K562 (cell line): ENCODE measurements at regions not wholly inside any gene's neighbourhood (a gene's known extent, or its start where the extent isn't known, plus 50 kb on each side); places are given as distances from the start of the nearest gene placed in this dataset.

ENCODE experiments used
- ATAC-seq: fragments of 200-7000 bp; cut with Tn5 transposase; 3 replicates; pipeline ENCODE4 v1.9.1; 2020; ENCODE audit warnings: moderate library complexity
- BruUV-seq: library from RNA; stranded (reverse); fragments of 400-500 nt; replicated peaks from 2 replicates; lab custom pipeline; 2021; lab: Mats Ljungman, UMichigan
- CTCF ChIA-PET: fragments of 300-600 bp; formaldehyde crosslinking; extraction: SDS; loops from one replicate; lab custom pipeline; 2021; ENCODE audit warnings: low intra/inter-chr PET ratio; lab: Yijun Ruan, JAX
- POLR2A ChIA-PET: fragments of 300-600, 350-650 bp; sonication (Branson Sonifier 250); formaldehyde crosslinking; extraction: SDS; loops from one replicate; lab custom pipeline; 2021; ENCODE audit warnings: antibody characterized with exemption, inconsistent platforms; lab: Yijun Ruan, JAX
- DNase-seq, 4 experiments: peaks; one replicate each; pipeline versions ENCODE4 v3.0.0 to v3.0.0-alpha.2; 2011 to 2018; ENCODE audit warnings: low spot score in 3 of 4, mixed read lengths in 3 of 4; ENCODE audit errors: extremely low read depth in 1 of 4
- FAIRE-seq: peaks from 2 replicates; lab custom pipeline; 2011; peaks lifted over from hg19 to GRCh38; lab: Jason Lieb, UNC
- H2AFZ ChIP-seq: 2 replicates; pipeline ENCODE4 v1.6.0; 2011; ENCODE audit warnings: low read depth, low read length, control low read depth, inconsistent platforms
- H3K27ac ChIP-seq: fragments of 200-600 bp; 3 replicates; pipeline ENCODE4 v1.8.0; 2011; ENCODE audit warnings: low read depth, mild to moderate bottlenecking, control low read depth, inconsistent platforms, low read length, moderate library complexity, mixed read lengths; ENCODE audit errors: extremely low read depth
- H3K27me3 ChIP-seq, 2 experiments: fragments of 300-600 bp in 1 of 2; 2 replicates in 1 of 2; 3 replicates in 1 of 2; pipeline versions ENCODE4 v1.6.0 to v1.8.0; 2011; ENCODE audit warnings: inconsistent platforms in 2 of 2, low read length in 2 of 2, mild to moderate bottlenecking in 1 of 2, mixed read lengths in 1 of 2, moderate library complexity in 1 of 2; ENCODE audit not compliant: control insufficient read depth in 2 of 2, insufficient read depth in 2 of 2
- H3K36me3 ChIP-seq: fragments of 300-600 bp; 3 replicates; pipeline ENCODE4 v1.8.0; 2011; ENCODE audit warnings: mild to moderate bottlenecking, low read length, inconsistent platforms; ENCODE audit not compliant: control insufficient read depth, insufficient read depth
- H3K4me1 ChIP-seq, 2 experiments: fragments of 200-600 bp in 1 of 2; replicated peaks in 1 of 2; 2 replicates in 1 of 2; 3 replicates in 1 of 2; pipeline versions ENCODE4 v1.5.1 to v1.8.0; 2011; ENCODE audit warnings: inconsistent platforms in 2 of 2, low read length in 2 of 2, mild to moderate bottlenecking in 1 of 2, mixed read lengths in 1 of 2, moderate library complexity in 1 of 2; ENCODE audit not compliant: control insufficient read depth in 2 of 2, insufficient read depth in 2 of 2
- H3K4me2 ChIP-seq: 2 replicates; pipeline ENCODE4 v1.6.1; 2011; ENCODE audit warnings: low read length, control low read depth, inconsistent platforms, mixed read lengths; ENCODE audit not compliant: insufficient read depth
- H3K4me3 ChIP-seq: fragments of 200-600 bp; sonication (generic), shearing (Covaris generic); 2 replicates; pipeline ENCODE4 v1.5.1; 2016; ENCODE audit warnings: control low read depth, inconsistent platforms
- H3K79me2 ChIP-seq: fragments of 200-600 bp; 3 replicates; pipeline ENCODE4 v1.8.0; 2011; ENCODE audit warnings: low read length, inconsistent platforms; ENCODE audit not compliant: control insufficient read depth, insufficient read depth
- H3K9ac ChIP-seq, 2 experiments: 2 replicates each; pipeline versions ENCODE4 v1.6.0 to v1.6.1; 2011; ENCODE audit warnings: low read depth in 2 of 2, low read length in 2 of 2, control low read depth in 1 of 2, inconsistent platforms in 1 of 2, mild to moderate bottlenecking in 1 of 2, mixed read lengths in 1 of 2; ENCODE audit not compliant: insufficient read depth in 1 of 2
- H3K9me1 ChIP-seq: one replicate; pipeline ENCODE4 v1.6.0; 2011; ENCODE audit warnings: inconsistent platforms, mild to moderate bottlenecking, low read length, moderate library complexity; ENCODE audit not compliant: control insufficient read depth, insufficient read depth
- H3K9me3 ChIP-seq: replicated peaks from 2 replicates; pipeline ENCODE4 v1.5.1; 2011; ENCODE audit warnings: low read depth, low read length, inconsistent platforms; ENCODE audit not compliant: control insufficient read depth, insufficient read depth
- H4K20me1 ChIP-seq: replicated peaks from 2 replicates; pipeline ENCODE4 v1.6.1; 2011; ENCODE audit warnings: low read length, inconsistent platforms, mixed read lengths; ENCODE audit not compliant: control insufficient read depth, insufficient read depth
- BCOR ChIP-seq: fragments of 450-650 bp; IDR thresholded peaks from 2 replicates; pipeline ENCODE4 v1.6.1; 2016
- CC2D1A ChIP-seq: fragments of 450-650 bp; IDR thresholded peaks from 2 replicates; pipeline ENCODE4 v1.6.1; 2017; ENCODE audit warnings: mild to moderate bottlenecking
- CREM ChIP-seq: IDR thresholded peaks from 2 replicates; pipeline ENCODE4 v1.6.1; 2014; ENCODE audit warnings: antibody characterized with exemption, low read depth
- CTBP1 ChIP-seq: fragments of 450-650 bp; IDR thresholded peaks from 2 replicates; pipeline ENCODE4 v1.6.1; 2016; ENCODE audit warnings: borderline replicate concordance
- FOXJ2 ChIP-seq: fragments of 200-800 bp; sonication (Bioruptor generic); IDR thresholded peaks from 2 replicates; pipeline ENCODE4 v1.6.1; 2016; ENCODE audit warnings: missing genetic modification characterization, missing compliant biosample characterization
- FUS ChIP-seq: fragments of 200-400 bp; formaldehyde crosslinking; optimal IDR thresholded peaks from 2 replicates; pipeline ENCODE3; 2017; ENCODE audit warnings: low read depth, low read length
- HOXB6 ChIP-seq: fragments of 250-450 bp; sonication (Bioruptor Pico); IDR thresholded peaks from 2 replicates; pipeline ENCODE4 v1.5.1; 2022; ENCODE audit warnings: mild to moderate bottlenecking, borderline replicate concordance
- ID3 ChIP-seq, 2 experiments: fragments of 250-450 bp in 1 of 2; fragments of 450-650 bp in 1 of 2; sonication (Bioruptor Pico) in 1 of 2; IDR thresholded peaks; 2 replicates each; pipeline versions ENCODE4 v1.6.1 to v1.8.0; 2016 to 2021; ENCODE audit warnings: mild to moderate bottlenecking in 2 of 2, moderate library complexity in 2 of 2, missing compliant biosample characterization in 1 of 2, missing genetic modification characterization in 1 of 2
- ILF3 ChIP-seq: fragments of 450-650 bp; IDR thresholded peaks from 2 replicates; pipeline ENCODE4 v1.6.1; 2018; ENCODE audit warnings: antibody characterized with exemption, mild to moderate bottlenecking, moderate library complexity, borderline replicate concordance
- KDM2B ChIP-seq: fragments of 250-450 bp; sonication (Bioruptor Pico); IDR thresholded peaks from 2 replicates; pipeline ENCODE4 v1.8.0; 2021; ENCODE audit warnings: mild to moderate bottlenecking, moderate library complexity
- MAX ChIP-seq: sonication (generic); formaldehyde crosslinking; IDR thresholded peaks from 2 replicates; pipeline ENCODE4 v1.9.0; 2022; ENCODE audit warnings: mild to moderate bottlenecking, missing genetic modification reagents
- RERE ChIP-seq: sonication (generic); formaldehyde crosslinking; IDR thresholded peaks from 2 replicates; pipeline ENCODE4 v1.8.0; 2023; ENCODE audit warnings: missing genetic modification reagents, mild to moderate bottlenecking, borderline replicate concordance
- STAG1 ChIP-seq: sonication (generic); formaldehyde crosslinking; IDR thresholded peaks from 2 replicates; pipeline ENCODE4 v1.5.0; 2020; ENCODE audit warnings: missing genetic modification reagents, borderline replicate concordance
- TRIM24 ChIP-seq, 2 experiments: fragments of 450-650 bp; IDR thresholded peaks; 2 replicates each; pipeline ENCODE4 v1.6.1; 2016
- ZNF175 ChIP-seq: fragments of 200-800 bp; sonication (Bioruptor generic); IDR thresholded peaks from 2 replicates; pipeline ENCODE4 v1.6.1; 2016; ENCODE audit warnings: low read depth, mild to moderate bottlenecking, missing genetic modification characterization, missing compliant biosample characterization
- ZNF184 ChIP-seq: sonication (generic); formaldehyde crosslinking; IDR thresholded peaks from 2 replicates; pipeline ENCODE4 v1.5.0; 2020; ENCODE audit warnings: missing genetic modification reagents
- ZNF57 ChIP-seq: fragments of 450-650 bp; formaldehyde crosslinking; IDR thresholded peaks from 2 replicates; pipeline ENCODE4 v1.4.0; 2020; ENCODE audit warnings: mild to moderate bottlenecking, moderate library complexity
- WGBS: fragments of 100-300 bp; shearing (Covaris generic); methylation state at CpG from one replicate; pipeline ENCODE4 v1.1.6; 2016; ENCODE audit warnings: low coverage, mixed read lengths; ENCODE audit not compliant: insufficient coverage; ENCODE audit errors: missing lambda C conversion rate; 5-methylcytosine and 5-hydroxymethylcytosine counted together
- in situ Hi-C: fragments of 300-500 bp; cut with MboI; formaldehyde crosslinking; loops from 4 replicates; pipeline ENCODE4 v1.15.0; 2018; ENCODE audit warnings: inconsistent platforms, mixed read lengths
- intact Hi-C: fragments of 100-400 bp; cut with micrococcal nuclease; formaldehyde crosslinking; loops from 2 replicates; pipeline ENCODE4 v1.14.2; 2022

GRCh38 chr14:81972601-81973000 is 438.9 kb upstream of the SEL1L start:
- no peak for TF ChIP-seq MAX
- no peak for TF ChIP-seq CTBP1
- TF ChIP-seq CC2D1A, result no peak
- TF ChIP-seq BCOR, result no peak
- TF ChIP-seq HOXB6 (CRISPR knock-in tag), result no peak
- TF ChIP-seq ZNF175, result no peak
- TF ChIP-seq ILF3, result no peak
- no peak for TF ChIP-seq CREM
- TF ChIP-seq ID3 (CRISPR knock-in tag; IDR thresholded peaks at IDR 0.05), result no peak
- no peak for TF ChIP-seq ID3 (tag; IDR thresholded peaks at IDR 0.05)
- no peak for TF ChIP-seq ZNF57 (CRISPR knock-in tag)
- no peak for TF ChIP-seq FUS
- no peak for TF ChIP-seq ZNF184 (CRISPR knock-in tag)
- no peak for TF ChIP-seq RERE
- TF ChIP-seq STAG1, result no peak
- TF ChIP-seq FOXJ2 (tag), result no peak
- no peak for TF ChIP-seq TRIM24 (IDR thresholded peaks at IDR 0.05)
- no peak for TF ChIP-seq KDM2B
- H3K9me3 ChIP-seq, result no peaks in the 10 kb centered on the region
- DNase-seq (no peak), FAIRE-seq (no peak), ATAC-seq (no peak)
- ChIA-PET POLR2A (no interaction called here), CTCF (no interaction called here)
- no peak overlapping the region for H3K27ac ChIP-seq
- WGBS, result 0% methylated on average over 2 of the region's 2 CpGs
- H3K4me1 ChIP-seq, result no peaks in the 10 kb centered on the region
- H3K9ac ChIP-seq, result no peak overlapping the region
- no peaks in the 10 kb centered on the region for H3K27me3 ChIP-seq
- intact Hi-C loops, result no loop called here
- H3K9me1 ChIP-seq, result no peaks in the 10 kb centered on the region
- in situ Hi-C loops, result no loop called here
- no TSS peak for BruUV-seq
- no peak overlapping the region for H2AFZ ChIP-seq
- H3K79me2 ChIP-seq, result no peaks in the 10 kb centered on the region
- H3K4me2 ChIP-seq, result no peak overlapping the region
- no peaks in the 10 kb centered on the region for H4K20me1 ChIP-seq
- no peak overlapping the region for H3K4me3 ChIP-seq
- H3K36me3 ChIP-seq, result no peaks in the 10 kb centered on the region
